SK-N-MC (cell line): ENCODE measurements at regions not wholly inside any gene's neighbourhood (a gene's known extent, or its start where the extent isn't known, plus 50 kb on each side); places are given as distances from the start of the nearest gene placed in this dataset.

Source experiments
- EZH2 ChIP-seq: fragments of 200-600 bp; sonication (generic); IDR thresholded peaks from one replicate; pipeline ENCODE4 v1.6.1; 2017; ENCODE audit warnings: antibody characterized with exemption
- POLR2AphosphoS5 ChIP-seq: IDR thresholded peaks from 2 replicates; pipeline ENCODE4 v1.6.1; 2012; ENCODE audit warnings: mild to moderate bottlenecking, low read depth, low read length, borderline replicate concordance

DNA sequence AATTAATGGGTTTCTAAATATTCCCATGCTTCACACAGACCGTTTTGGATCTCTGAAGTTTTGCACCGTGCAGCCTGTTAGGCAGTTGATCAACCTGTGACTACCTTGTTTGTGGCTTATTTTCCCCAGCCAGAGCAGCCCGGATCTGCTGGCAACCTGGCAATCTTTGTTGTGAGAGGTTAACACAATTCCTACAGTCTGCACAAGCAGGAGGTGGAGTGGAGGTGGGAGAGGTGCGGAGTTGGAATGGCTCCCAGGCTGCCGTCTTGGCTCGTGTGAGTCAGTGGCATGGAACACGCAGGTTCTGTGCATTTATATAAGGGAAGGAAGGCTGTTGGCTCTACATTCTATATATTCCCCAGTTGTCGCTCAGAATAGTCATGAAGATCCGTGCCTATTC, 70.9 kb upstream of the STOX2 start:
- TF ChIP-seq POLR2AphosphoS5, result no peak
- no peak for TF ChIP-seq EZH2
